ENCODE measurements at regions not wholly inside any gene's neighbourhood (a gene's known extent, or its start where the extent isn't known, plus 50 kb on each side); places are given as distances from the start of the nearest gene placed in this dataset.

GRCh38 chrX:10974920-10975319, 136.2 kb upstream of the HCCS start:
- FAIRE-seq = no peak
- no peaks in the 10 kb centered on the region for H3K79me2 ChIP-seq (ENCODE audit: control insufficient read depth, insufficient read depth, low read length)
- H3K27me3 ChIP-seq (replicated peaks in 1 of 2; ENCODE audit: control insufficient read depth in 2 of 2, insufficient read depth in 2 of 2, low read length in 1 of 2) = no peaks in the 10 kb centered on the region
- no peak overlapping the region for H2AFZ ChIP-seq (ENCODE audit: control insufficient read depth, low read depth, low read length)
- H3K36me3 ChIP-seq (ENCODE audit: control insufficient read depth in 2 of 2, insufficient read depth in 2 of 2, low read length in 1 of 2) = no peaks in the 10 kb centered on the region
- DNase-seq (ENCODE audit: low read depth, low spot score) = no peak
- ATAC-seq = no peak
- BruUV-seq (replicated peaks) = no TSS peak
- in situ Hi-C loops (cut with MboI) (no loop called here), intact Hi-C loops (cut with micrococcal nuclease; ENCODE audit: unreplicated experiment) (no loop called here)
- no peaks in the 10 kb centered on the region for H3K9me3 ChIP-seq (replicated peaks; ENCODE audit: control insufficient read depth, insufficient read depth, low read length)
- no peak overlapping the region for H3K4me3 ChIP-seq
- H3K27ac ChIP-seq (ENCODE audit: control insufficient read depth, insufficient read depth) = no peak overlapping the region
- H3K4me1 ChIP-seq (ENCODE audit: control insufficient read depth, insufficient read depth, low read length) = no peaks in the 10 kb centered on the region
- ChIA-PET SMC1A (ENCODE audit: uncharacterized antibody, unreplicated experiment) (no interaction called here), CTCF (no interaction called here), POLR2A (no interaction called here), RAD21 (ENCODE audit: unreplicated experiment) (no interaction called here)
- H3K9ac ChIP-seq (ENCODE audit: control insufficient read depth, insufficient read depth, low read length) = no peak overlapping the region
- WGBS (ENCODE audit: insufficient coverage, insufficient replicate concordance, low lambda C conversion rate, missing lambda C conversion rate) = 36% methylated on average over 1 of the region's 1 CpG
- no peak overlapping the region for H3K4me2 ChIP-seq (ENCODE audit: control insufficient read depth, insufficient read depth)
- no peak for TF ChIP-seq CREB1 (IDR thresholded peaks at IDR 0.05; ENCODE audit: low read depth)
- no peak for TF ChIP-seq ZBED1 (IDR thresholded peaks at IDR 0.05; ENCODE audit: borderline replicate concordance)
- no peak for TF ChIP-seq ASH2L (IDR thresholded peaks at IDR 0.05; ENCODE audit: borderline replicate concordance, low read depth)
- no peak for TF ChIP-seq CHD2 (IDR thresholded peaks at IDR 0.05; ENCODE audit: borderline replicate concordance, low read depth, low read length)
- TF ChIP-seq ELK1 (IDR thresholded peaks at IDR 0.05; ENCODE audit: low read depth, low read length) = no peak
- no peak for TF ChIP-seq MXI1 (IDR thresholded peaks at IDR 0.05; ENCODE audit: low read depth, low read length)
- TF ChIP-seq SIN3A (IDR thresholded peaks at IDR 0.05; ENCODE audit: low read depth, low read length) = no peak
- no peak for TF ChIP-seq POLR2AphosphoS5 (IDR thresholded peaks at IDR 0.05; ENCODE audit: low read length)
- TF ChIP-seq BHLHE40 (IDR thresholded peaks at IDR 0.05; ENCODE audit: borderline replicate concordance in 1 of 2, low read depth in 2 of 2, low read length in 1 of 2) = no peak
- H4K20me1 ChIP-seq (ENCODE audit: control insufficient read depth, insufficient read depth) = no peaks in the 10 kb centered on the region
